CD1c-positive myeloid dendritic cell (primary cell): ENCODE measurements at regions not wholly inside any gene's neighbourhood (a gene's known extent, or its start where the extent isn't known, plus 50 kb on each side); places are given as distances from the start of the nearest gene placed in this dataset.
"Not testable (repeated sequence)": the region's sequence is repeated elsewhere in the genome, so short reads cannot be mapped to it uniquely, and the experiment has no call there.

Experiments
- DNase-seq: peaks from one replicate; pipeline ENCODE4 v3.0.0-alpha.2; 2016; ENCODE audit errors: extremely low spot score

GRCh38 chr13:64234255-64234654 lies 2818.6 kb upstream of the PCDH20 start:
- no peak for DNase-seq

- no peak for DNase-seq
These were observed 2807.4 kb upstream of the PCDH20 start for GRCh38 chr13:64223016-64223415.

- no peak for DNase-seq
These were observed 2791.0 kb upstream of the PCDH20 start for GRCh38 chr13:64206430-64207225.

- DNase-seq, result no peak
These were observed 2786.9 kb upstream of the PCDH20 start for GRCh38 chr13:64202517-64202916.

GRCh38 chr13:64197232-64197631 lies 2781.6 kb upstream of the PCDH20 start:
- DNase-seq, result no peak

GRCh38 chr13:64186503-64187250 lies 2771.0 kb upstream of the PCDH20 start:
- DNase-seq, result no peak

GRCh38 chr13:64186071-64186470 lies 2770.4 kb upstream of the PCDH20 start:
- DNase-seq, result no peak

GRCh38 chr13:64180756-64181155 lies 2765.1 kb upstream of the PCDH20 start:
- no peak for DNase-seq

GRCh38 chr13:64165826-64166225 lies 2750.2 kb upstream of the PCDH20 start:
- no peak for DNase-seq

- DNase-seq, result no peak
These were observed 2748.8 kb upstream of the PCDH20 start for GRCh38 chr13:64164435-64164834.

GRCh38 chr13:64160479-64160878 lies 2744.8 kb upstream of the PCDH20 start:
- DNase-seq, result no peak

GRCh38 chr13:64158908-64159307 lies 2743.3 kb upstream of the PCDH20 start:
- DNase-seq, result no peak

GRCh38 chr13:64154514-64154913 lies 2738.9 kb upstream of the PCDH20 start:
- DNase-seq, result no peak

GRCh38 chr13:64130600-64130999 lies 2715.0 kb upstream of the PCDH20 start:
- DNase-seq, result no peak

GRCh38 chr13:64130171-64130570 lies 2714.5 kb upstream of the PCDH20 start:
- no peak for DNase-seq

GRCh38 chr13:64127856-64128255 lies 2712.2 kb upstream of the PCDH20 start:
- DNase-seq, result no peak

GRCh38 chr13:64127192-64127591 lies 2711.5 kb upstream of the PCDH20 start:
- DNase-seq, result no peak

- DNase-seq, result not testable (repeated sequence)
These were observed 2705.5 kb upstream of the PCDH20 start for GRCh38 chr13:64121023-64121709.

GRCh38 chr13:64099994-64100393 lies 2684.3 kb upstream of the PCDH20 start:
- no peak for DNase-seq

- no peak for DNase-seq
These were observed 2674.7 kb upstream of the PCDH20 start for GRCh38 chr13:64090311-64090710.

GRCh38 chr13:64088491-64088890 lies 2672.8 kb upstream of the PCDH20 start:
- no peak for DNase-seq

- DNase-seq, result no peak
These were observed 2672.0 kb upstream of the PCDH20 start for GRCh38 chr13:64087624-64088023.

- DNase-seq, result no peak
These were observed 2668.2 kb upstream of the PCDH20 start for GRCh38 chr13:64083811-64084210.
